ENCODE measurements at regions not wholly inside any gene's neighbourhood (a gene's known extent, or its start where the extent isn't known, plus 50 kb on each side); places are given as distances from the start of the nearest gene placed in this dataset.
"Not testable (repeated sequence)": the region's sequence is repeated elsewhere in the genome, so short reads cannot be mapped to it uniquely, and the experiment has no call there.

GRCh38 chr16:52309446-52310416 is 237.2 kb downstream of the TOX3 start:
- DNase-seq (ENCODE audit: low read depth), result no peak

- DNase-seq (ENCODE audit: low read depth), result no peak
Observed at GRCh38 chr16:52308051-52308450, 238.9 kb downstream of the TOX3 start.

GRCh38 chr16:52301026-52301425 is 245.9 kb downstream of the TOX3 start:
- DNase-seq (ENCODE audit: low read depth), result no peak

- no peak for DNase-seq (ENCODE audit: low read depth)
Observed at GRCh38 chr16:52298769-52299168, 248.2 kb downstream of the TOX3 start.

GRCh38 chr16:52296706-52297315 is 250.1 kb downstream of the TOX3 start:
- not testable (repeated sequence) for DNase-seq (ENCODE audit: low read depth)

- no peak for DNase-seq (ENCODE audit: low read depth)
Observed at GRCh38 chr16:52296076-52296475, 250.9 kb downstream of the TOX3 start.

- DNase-seq (ENCODE audit: low read depth), result no peak
Observed at GRCh38 chr16:52294660-52295059, 252.3 kb downstream of the TOX3 start.

GRCh38 chr16:52293204-52293603 is 253.7 kb downstream of the TOX3 start:
- DNase-seq (ENCODE audit: low read depth), result no peak

GRCh38 chr16:52283584-52284375 is 263.2 kb downstream of the TOX3 start:
- DNase-seq (ENCODE audit: low read depth), result no peak

- DNase-seq (ENCODE audit: low read depth), result no peak
Observed at GRCh38 chr16:52283018-52283417, 263.9 kb downstream of the TOX3 start.

- DNase-seq (ENCODE audit: low read depth), result no peak
Observed at GRCh38 chr16:52280086-52280485, 266.9 kb downstream of the TOX3 start.

- DNase-seq (ENCODE audit: low read depth), result no peak
Observed at GRCh38 chr16:52271088-52271750, 275.7 kb downstream of the TOX3 start.

- DNase-seq (ENCODE audit: low read depth), result no peak
Observed at GRCh38 chr16:52265446-52265861, 281.5 kb downstream of the TOX3 start.

GRCh38 chr16:52257534-52257933 is 289.4 kb downstream of the TOX3 start:
- no peak for DNase-seq (ENCODE audit: low read depth)

- DNase-seq (ENCODE audit: low read depth), result no peak
Observed at GRCh38 chr16:52256310-52257078, 290.4 kb downstream of the TOX3 start.

- DNase-seq (ENCODE audit: low read depth), result no peak
Observed at GRCh38 chr16:52254746-52255145, 292.2 kb downstream of the TOX3 start.

GRCh38 chr16:52252680-52253079 is 294.3 kb downstream of the TOX3 start:
- DNase-seq (ENCODE audit: low read depth), result no peak

GRCh38 chr16:52251495-52251894 is 295.4 kb downstream of the TOX3 start:
- no peak for DNase-seq (ENCODE audit: low read depth)

GRCh38 chr16:52247737-52248136 is 299.2 kb downstream of the TOX3 start:
- no peak for DNase-seq (ENCODE audit: low read depth)

- no peak for DNase-seq (ENCODE audit: low read depth)
Observed at GRCh38 chr16:52238710-52239109, 308.2 kb downstream of the TOX3 start.

- DNase-seq (ENCODE audit: low read depth), result no peak
Observed at GRCh38 chr16:52237823-52238222, 309.1 kb downstream of the TOX3 start.

All from GM04504 (cell line).